Kidney (tissue), 13 donors: ENCODE measurements at regions not wholly inside any gene's neighbourhood (a gene's known extent, or its start where the extent isn't known, plus 50 kb on each side); places are given as distances from the start of the nearest gene placed in this dataset.

Experiments used
- DNase-seq, 5 donors: peaks; one replicate each; pipeline ENCODE4 v3.0.0-alpha.2; 2013 to 2020
- FAIRE-seq: peaks from 2 replicates; lab custom pipeline; 2012; peaks lifted over from hg19 to GRCh38; lab: Jason Lieb, UNC
- H3K27ac ChIP-seq, 2 donors: one replicate each; pipeline ENCODE4 v1.7.0; 2013; ENCODE audit warnings: low read depth in 2 of 2, low read length in 2 of 2, inconsistent platforms in 1 of 2
- H3K27me3 ChIP-seq: one replicate; pipeline ENCODE4 v1.7.1; 2013; ENCODE audit warnings: low read length, inconsistent platforms; ENCODE audit not compliant: control insufficient read depth, insufficient read depth
- H3K36me3 ChIP-seq, 3 donors: one replicate each; pipeline versions ENCODE4 v1.7.0 to v1.7.1; 2013; ENCODE audit warnings: low read length in 3 of 3, control low read depth in 1 of 3, inconsistent platforms in 1 of 3; ENCODE audit not compliant: insufficient read depth in 3 of 3, control insufficient read depth in 2 of 3
- H3K4me1 ChIP-seq, 3 donors: one replicate each; pipeline versions ENCODE4 v1.7.0 to v1.7.1; 2013; ENCODE audit warnings: low read length in 3 of 3, inconsistent platforms in 1 of 3, low read depth in 1 of 3; ENCODE audit not compliant: control insufficient read depth in 2 of 3, insufficient read depth in 2 of 3
- H3K4me3 ChIP-seq, 3 donors: one replicate each; pipeline versions ENCODE4 v1.7.0 to v1.8.1; 2013; ENCODE audit warnings: low read length in 3 of 3, control low read depth in 1 of 3, inconsistent platforms in 1 of 3
- H3K9ac ChIP-seq, 3 donors: one replicate each; pipeline versions ENCODE4 v1.7.0 to v1.7.1; 2013; ENCODE audit warnings: low read length in 3 of 3, control low read depth in 1 of 3, inconsistent platforms in 1 of 3
- H3K9me3 ChIP-seq, 3 donors: one replicate each; pipeline versions ENCODE4 v1.7.0 to v1.7.1; 2013; ENCODE audit warnings: low read length in 3 of 3, control low read depth in 1 of 3, inconsistent platforms in 1 of 3; ENCODE audit not compliant: control insufficient read depth in 2 of 3, insufficient read depth in 1 of 3
- intact Hi-C: fragments of 100-400 bp; cut with DNase I; formaldehyde crosslinking; loops from one replicate; pipeline ENCODE4 v1.11.1; 2022
- TF ChIP-seq, protein P1 (sequence below): IDR thresholded peaks from 3 replicates; pipeline ENCODE4 v1.5.1; 2012; ENCODE audit warnings: mild to moderate bottlenecking, moderate library complexity, borderline replicate concordance; ENCODE audit not compliant: insufficient read depth; ENCODE audit errors: extremely low read depth
- donor health status: control.
- donor health status: control.
- donor health status: control.
- donor health status: control.
- donor health status: control.
- donor health status: DM: yes; HTN: yes; CAD: no.
- donor health status: Normal renal cell carcinoma (clear cell type).

DNA sequence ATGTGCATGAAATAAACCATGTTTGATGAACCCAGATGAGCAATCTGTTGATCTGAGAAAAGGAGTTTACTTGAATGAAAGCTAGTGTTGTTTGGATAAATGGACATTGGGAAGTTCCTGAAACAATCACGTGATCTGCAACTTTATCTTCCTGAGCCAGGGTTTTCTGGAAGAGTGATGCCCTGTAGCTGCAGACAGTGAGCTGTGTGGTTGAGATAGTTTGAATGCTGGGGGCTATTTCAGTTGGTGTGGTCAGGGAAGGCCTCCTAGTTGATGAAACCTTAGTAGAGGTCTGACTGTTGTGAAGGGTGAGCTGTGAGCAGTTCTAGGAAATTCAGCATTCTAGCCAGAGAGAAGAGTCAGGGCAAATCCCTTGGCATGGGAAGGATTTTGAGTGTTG, 643.7 kb downstream of the UTRN start:
- no peaks in the 10 kb centered on the region for H3K4me1 ChIP-seq
- no peaks in the 10 kb centered on the region for H3K27me3 ChIP-seq
- H3K9me3 ChIP-seq, result no peaks in the 10 kb centered on the region
- TF ChIP-seq, protein P1, sequence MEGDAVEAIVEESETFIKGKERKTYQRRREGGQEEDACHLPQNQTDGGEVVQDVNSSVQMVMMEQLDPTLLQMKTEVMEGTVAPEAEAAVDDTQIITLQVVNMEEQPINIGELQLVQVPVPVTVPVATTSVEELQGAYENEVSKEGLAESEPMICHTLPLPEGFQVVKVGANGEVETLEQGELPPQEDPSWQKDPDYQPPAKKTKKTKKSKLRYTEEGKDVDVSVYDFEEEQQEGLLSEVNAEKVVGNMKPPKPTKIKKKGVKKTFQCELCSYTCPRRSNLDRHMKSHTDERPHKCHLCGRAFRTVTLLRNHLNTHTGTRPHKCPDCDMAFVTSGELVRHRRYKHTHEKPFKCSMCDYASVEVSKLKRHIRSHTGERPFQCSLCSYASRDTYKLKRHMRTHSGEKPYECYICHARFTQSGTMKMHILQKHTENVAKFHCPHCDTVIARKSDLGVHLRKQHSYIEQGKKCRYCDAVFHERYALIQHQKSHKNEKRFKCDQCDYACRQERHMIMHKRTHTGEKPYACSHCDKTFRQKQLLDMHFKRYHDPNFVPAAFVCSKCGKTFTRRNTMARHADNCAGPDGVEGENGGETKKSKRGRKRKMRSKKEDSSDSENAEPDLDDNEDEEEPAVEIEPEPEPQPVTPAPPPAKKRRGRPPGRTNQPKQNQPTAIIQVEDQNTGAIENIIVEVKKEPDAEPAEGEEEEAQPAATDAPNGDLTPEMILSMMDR, result no peak
- intact Hi-C loops, result no loop called here
- no peak for DNase-seq
- FAIRE-seq, result no peak
- H3K36me3 ChIP-seq, result no peaks in the 10 kb centered on the region
- no peak overlapping the region for H3K27ac ChIP-seq
- no peak overlapping the region for H3K4me3 ChIP-seq
- H3K9ac ChIP-seq, result no peak overlapping the region

DNA sequence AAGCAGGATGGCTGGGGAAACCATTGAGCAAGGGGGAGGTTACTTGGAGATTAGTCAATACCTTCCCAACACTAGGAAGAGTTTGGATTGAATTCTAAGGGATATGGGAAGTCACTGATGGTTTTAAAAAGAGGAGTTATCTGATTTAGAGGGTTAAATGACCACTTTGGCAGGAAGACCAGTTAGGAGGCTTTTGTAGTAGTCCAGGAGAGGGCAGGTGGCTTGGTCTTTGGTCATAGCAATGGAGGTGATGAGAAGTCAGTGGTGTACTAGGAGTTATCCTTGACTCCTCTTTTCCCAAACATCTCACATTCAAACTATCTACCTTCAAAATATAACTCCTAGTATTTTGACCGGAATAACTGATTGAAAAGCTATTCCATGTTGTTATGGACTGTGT, 644.1 kb downstream of the UTRN start:
- DNase-seq (no peak), FAIRE-seq (no peak)
- Histone ChIP-seq H3K9ac (no peak overlapping the region), H3K9me3 (no peaks in the 10 kb centered on the region), H3K27ac (no peak overlapping the region), H3K4me3 (no peak overlapping the region), H3K4me1 (no peaks in the 10 kb centered on the region), H3K36me3 (no peaks in the 10 kb centered on the region), H3K27me3 (no peaks in the 10 kb centered on the region)
- intact Hi-C loops, result no loop called here
- TF ChIP-seq, protein P1, result no peak

DNA sequence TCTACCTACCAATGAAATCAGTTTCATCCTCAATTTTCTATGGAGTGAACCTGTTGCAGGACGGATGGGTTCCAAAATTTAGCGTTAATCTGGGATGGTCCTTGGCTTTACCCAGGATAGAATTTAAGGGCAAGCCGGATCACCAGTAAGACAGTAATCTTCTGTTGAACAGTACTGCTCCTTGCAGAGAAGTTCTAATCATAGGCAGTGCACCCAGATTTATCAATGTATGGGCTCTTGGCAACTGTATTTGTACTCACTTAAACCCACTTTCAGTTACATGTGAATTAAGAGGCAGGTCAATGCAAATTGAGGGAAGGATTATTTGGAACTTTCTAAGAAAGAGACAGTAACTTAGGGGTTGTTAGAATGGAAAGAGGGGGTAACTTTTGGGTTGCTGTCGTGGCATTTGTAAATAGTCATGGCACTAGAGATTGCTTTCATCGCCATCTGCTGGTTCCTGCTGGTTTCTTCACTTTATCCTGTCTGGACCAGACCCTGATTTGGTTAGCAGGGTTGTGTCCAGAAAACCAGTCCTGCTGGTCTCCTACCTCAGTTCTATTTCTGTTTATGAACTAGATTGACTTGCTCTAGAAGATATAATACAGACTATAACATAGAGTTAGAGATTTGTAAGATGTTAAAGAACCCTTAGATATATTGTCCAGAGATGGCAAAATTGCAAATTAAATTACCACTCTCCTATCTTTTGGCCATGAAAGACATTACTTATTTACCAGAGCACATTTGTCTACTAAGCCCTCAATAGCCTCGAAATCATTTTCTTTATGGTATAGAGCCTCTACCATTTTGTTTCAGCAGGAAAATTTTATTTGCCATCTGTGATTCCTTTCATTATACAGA, 646.3 kb downstream of the UTRN start:
- DNase-seq (peak in 2 of 5 donors; percentile 42 to 44), FAIRE-seq (no peak)
- intact Hi-C loops, result no loop called here
- H3K9me3 ChIP-seq, result no peaks in the 10 kb centered on the region
- TF ChIP-seq, protein P1, result peak; percentile 61
- H3K4me1 ChIP-seq, result no peaks in the 10 kb centered on the region
- no peaks in the 10 kb centered on the region for H3K36me3 ChIP-seq
- H3K9ac ChIP-seq, result no peak overlapping the region
- H3K4me3 ChIP-seq, result no peak overlapping the region
- no peaks in the 10 kb centered on the region for H3K27me3 ChIP-seq
- H3K27ac ChIP-seq, result no peak overlapping the region

DNA sequence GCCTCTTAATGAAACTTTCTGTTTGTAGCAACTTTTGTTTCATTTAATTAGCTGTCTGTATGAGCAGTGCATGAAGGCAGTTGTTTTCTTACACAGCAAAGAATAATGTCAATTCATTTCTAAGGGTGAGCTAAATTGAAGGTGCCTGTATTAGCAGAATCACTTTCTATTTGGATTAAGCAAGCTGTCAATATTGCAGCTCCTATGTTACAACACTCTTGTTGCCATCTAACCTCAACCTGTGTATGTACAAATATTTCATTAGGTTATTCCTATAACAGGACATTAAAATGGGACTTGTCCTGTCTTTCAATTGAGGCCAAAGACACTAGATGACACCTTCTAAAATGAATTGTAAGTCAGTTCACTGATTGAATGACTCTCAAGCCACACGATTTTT, 647.5 kb downstream of the UTRN start:
- TF ChIP-seq, protein P1, result no peak
- Histone ChIP-seq H3K9me3 (no peaks in the 10 kb centered on the region), H3K4me3 (no peak overlapping the region), H3K27me3 (no peaks in the 10 kb centered on the region), H3K9ac (no peak overlapping the region), H3K27ac (no peak overlapping the region), H3K4me1 (no peaks in the 10 kb centered on the region), H3K36me3 (no peaks in the 10 kb centered on the region)
- FAIRE-seq (no peak), DNase-seq (no peak)
- intact Hi-C loops, result no loop called here
